COLO668 (cell line): ENCODE measurements at regions not wholly inside any gene's neighbourhood (a gene's known extent, or its start where the extent isn't known, plus 50 kb on each side); places are given as distances from the start of the nearest gene placed in this dataset.

ENCODE experiments used
- DNase-seq: peaks from one replicate; lab custom pipeline; 2025; ENCODE audit not compliant: unreplicated experiment; lab: John Stamatoyannopoulos, UW

DNA sequence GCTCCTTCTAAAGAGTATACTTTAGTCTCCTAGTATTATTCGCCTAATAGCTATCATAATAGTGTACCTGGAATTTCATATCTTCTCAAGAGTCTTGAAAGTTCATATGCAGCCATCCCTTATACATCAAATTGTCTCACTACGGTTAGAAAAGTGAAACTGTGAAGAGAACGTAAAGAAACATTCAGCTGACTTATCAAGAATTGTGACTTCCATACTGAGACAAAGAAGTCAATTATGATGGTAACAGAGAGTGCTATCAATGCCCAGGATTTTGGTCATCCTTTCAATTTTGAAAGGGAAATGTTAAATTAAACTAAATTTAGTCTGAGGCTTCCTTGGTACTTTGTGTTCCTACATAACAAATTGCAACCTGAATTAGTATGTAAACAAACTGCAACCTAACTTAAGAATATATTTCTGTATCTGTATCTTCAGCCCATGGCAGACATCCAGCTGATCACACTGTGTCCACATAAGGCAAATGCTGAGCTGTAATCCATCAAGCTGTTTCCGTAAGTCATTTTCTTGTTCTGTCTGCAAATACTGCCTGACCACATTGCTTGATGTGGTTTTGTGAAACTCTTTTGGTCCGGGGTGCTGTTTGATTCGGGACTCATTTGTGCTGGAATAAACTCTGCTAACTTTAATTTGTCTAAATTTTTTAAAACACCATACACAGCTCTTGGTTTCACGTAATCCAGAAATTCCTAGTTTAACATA lies 469.6 kb downstream of the SI start:
- no peak for DNase-seq

DNA sequence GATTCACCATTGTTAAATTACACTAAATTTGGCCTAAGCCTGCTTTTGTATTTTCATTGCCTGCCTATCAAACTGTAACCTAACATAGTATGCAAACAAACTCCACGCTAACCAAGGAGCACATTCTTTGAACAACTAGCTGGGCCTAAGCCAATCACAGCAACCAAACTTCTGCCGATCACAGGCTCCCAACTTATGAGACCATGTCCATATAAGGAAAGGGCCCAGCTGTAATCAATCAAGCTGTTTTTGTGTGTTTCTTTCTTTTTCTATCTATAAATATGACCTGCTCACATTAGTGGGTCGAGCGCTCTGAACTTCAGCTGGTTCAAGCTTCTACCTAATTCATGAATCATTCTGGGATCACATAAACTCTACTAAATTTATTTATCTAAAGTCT lies 473.6 kb downstream of the SI start:
- DNase-seq, result no peak

DNA sequence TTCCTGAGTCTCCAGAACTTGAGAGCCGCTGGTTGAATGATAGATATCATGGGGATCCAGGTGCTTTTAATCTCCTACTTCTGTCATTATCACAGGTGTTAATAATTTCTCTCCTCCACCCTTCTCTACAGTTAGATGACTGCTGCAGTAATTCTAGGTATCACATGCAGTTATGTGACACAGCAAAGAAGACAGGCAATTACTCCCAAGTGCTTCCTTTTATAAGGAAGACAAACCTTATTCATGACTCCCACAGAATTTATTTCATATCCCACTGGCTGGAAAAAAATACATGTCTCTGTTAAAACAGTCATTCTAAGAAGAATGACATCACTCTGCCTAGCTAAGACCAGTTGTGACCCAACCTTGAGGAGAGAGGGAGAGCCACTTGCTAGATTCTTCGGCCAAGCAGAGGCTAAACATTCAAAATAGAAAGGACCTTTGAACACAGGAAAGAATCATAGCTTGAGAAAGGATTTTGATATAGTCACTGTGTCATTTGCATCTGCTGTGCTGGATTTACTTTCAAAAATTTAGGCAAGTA lies 500.6 kb downstream of the SI start:
- no peak for DNase-seq

DNA sequence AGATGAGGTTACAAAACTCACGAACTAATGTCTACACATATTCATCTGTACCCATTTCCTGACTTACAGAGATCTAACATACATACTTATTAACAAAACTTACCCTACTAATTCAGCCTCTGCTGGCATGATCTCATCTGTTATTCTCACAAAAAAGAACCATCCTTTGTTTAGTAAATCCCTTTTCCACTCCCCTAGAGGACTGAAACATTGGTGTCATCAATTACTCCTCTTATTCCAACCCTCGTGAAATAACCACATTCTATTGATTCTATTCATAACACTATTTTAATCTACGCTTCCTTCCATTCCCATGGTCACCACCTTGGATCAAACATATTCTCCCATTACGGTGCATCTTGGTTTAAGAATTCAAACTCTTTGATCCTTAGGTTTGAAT lies 505.9 kb downstream of the SI start:
- DNase-seq, result no peak

DNA sequence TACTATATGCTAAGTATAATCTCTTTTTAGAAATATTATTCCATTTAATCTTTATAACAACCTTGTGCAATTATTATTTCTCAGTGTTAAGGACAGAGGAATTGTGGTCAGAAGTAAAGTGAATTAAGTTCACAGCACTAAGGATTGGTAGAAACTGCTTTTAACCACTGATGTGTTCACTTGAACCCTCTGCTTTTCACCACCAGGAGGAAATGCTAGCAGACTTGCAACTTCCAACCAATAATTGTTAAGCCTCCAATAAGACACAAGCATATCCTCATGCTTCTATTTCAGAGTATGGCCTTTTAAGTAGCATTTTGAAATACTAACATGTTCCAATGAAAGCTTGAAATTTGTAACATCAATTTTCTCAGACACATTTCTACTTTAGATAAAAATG lies 527.4 kb downstream of the SI start:
- no peak for DNase-seq

DNA sequence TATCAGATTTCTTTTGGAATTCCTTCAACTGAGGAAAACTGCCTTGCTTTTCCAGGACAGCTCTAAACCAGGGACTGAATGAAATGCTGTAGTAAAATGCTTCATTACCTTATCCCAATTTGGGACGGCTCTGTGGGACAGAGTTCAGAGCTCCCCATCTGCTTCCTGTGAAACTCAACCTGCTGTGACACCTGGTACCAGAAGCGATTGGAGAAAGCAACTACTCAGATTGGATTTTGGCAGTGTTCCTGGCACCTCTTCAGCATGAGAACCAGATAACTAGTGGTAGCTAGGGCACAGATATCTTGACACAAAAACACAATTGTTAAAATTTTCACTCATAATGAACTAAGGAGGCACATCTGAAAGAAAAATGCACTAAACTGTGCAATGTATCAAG lies 539.1 kb downstream of the SI start:
- DNase-seq, result no peak

DNA sequence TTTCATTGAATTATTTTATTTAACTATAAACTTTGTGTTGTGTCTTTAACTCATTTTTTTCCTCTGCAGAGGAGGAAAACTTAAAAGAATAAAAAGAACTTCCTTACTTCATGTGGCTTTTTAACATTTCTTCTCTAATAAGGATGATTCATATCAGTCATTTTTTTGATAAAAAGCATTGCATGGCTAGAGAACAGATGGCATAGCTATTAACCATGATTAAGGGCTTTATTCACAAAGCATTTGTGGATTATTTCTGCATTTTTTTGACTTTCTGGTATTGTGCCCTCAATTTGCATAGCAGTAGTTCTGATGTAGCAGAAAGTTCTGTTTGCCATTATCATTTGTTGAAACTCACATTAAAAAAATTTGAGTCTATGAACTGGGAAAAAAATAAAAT lies 540.8 kb downstream of the SI start:
- DNase-seq, result no peak

DNA sequence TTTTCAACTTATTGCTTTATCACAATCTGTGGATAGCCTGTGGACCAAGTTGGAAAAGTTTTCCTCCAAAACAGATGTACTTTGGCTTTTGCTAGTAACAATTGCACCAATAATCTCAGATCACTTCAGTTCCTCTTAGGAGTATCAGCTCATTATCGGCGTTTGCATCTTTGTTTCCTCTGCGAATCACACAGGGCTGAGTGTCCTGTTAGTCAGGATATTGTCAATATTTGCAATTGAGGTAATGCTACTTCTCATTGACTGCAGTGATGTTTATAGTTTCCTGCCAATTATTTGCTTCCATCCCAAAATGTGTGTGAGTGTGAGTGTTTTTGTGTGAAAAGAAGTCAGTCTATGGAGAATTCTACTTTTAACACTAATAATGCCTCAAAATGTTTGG lies 545.0 kb downstream of the SI start:
- DNase-seq, result peak; percentile 12

DNA sequence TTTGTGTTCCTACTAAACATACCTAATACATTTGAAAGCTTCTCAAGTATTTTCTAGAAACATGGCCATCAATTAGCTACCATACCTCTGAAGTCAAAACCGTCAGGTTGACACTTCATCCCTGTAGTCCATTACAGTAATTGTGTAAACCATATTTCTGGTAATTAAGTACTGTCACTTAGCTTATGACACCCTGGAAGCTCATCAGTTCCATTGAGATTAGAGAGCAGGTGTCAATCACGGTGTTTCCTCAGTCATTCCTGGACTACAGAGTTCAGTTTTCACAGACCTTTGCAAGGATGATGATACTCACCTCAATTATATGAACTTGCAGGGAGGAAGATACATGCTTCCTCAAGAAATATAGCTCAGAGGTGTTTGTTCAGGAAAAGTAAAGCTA lies 552.0 kb downstream of the SI start:
- no peak for DNase-seq

DNA sequence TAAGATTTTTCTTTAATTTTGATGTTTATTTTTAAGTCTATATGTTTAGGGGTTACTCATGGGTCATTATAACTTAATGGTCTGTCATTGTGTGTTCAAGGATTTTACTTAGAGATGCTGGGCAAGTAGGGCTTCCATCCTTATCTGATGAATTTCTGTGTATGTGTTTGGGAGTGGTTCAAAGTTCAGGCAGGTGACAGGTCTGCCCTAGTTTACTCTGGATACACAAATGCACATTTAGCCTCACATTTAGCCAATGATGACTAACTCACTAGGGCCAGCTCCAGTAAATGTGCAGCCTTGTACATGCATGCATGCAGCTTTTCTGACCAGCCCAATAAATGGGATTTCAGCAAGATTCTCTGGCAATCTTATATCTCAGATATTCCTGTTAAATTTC lies 554.1 kb downstream of the SI start:
- DNase-seq, result peak; percentile 9

DNA sequence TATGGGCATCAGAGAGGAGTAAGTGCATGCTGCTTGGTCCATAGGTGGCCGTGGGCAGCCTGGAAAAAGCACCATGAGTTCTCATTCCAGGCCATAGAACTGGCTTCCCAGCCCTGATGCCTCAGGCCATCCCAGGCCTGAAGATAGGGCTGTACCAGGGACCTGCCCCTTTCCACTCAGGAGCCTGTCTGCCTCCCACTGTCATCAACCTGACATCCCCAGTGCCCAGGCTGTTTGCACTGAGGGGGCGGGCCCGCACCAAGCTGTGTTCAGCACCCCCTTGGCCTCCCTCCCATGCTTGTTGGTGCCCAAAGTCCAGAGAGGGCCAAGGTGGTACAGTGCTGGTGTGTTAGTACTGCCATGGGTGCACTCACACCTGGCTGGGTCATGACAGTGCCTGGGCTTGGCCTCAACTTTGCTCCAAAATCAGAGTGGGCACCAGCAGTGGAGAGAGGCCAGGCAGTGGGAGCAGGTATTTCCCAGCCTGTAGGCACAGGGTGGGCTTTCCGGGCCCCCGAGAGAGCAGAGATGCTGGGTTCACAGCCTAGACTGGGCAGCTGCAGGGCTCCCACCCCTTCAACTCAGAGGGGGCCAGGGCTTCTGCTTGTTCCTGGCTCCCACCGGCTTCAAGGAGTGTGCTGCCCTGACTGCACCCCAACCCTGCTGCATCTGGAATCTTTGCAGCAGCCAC lies 556.1 kb downstream of the SI start:
- DNase-seq, result no peak

DNA sequence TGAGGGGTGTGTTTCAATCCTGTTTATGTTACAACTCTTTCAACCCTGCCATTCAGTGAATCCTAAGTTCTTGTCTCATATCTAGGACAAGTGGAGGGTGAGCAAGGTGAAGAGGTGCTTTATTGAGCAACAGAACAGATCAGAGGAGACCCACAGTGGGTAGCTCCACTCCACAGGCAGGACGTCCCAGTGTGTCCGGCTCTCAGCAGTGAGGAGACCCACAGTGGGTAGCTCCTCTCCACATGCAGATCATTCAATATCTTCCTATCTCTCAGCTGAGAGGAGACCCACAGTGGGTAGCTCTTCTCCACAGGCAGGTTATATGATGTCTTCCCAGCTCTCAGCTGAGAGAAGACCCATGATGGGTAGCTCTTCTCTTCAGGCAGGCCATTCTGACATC lies 556.7 kb downstream of the SI start:
- DNase-seq, result no peak

DNA sequence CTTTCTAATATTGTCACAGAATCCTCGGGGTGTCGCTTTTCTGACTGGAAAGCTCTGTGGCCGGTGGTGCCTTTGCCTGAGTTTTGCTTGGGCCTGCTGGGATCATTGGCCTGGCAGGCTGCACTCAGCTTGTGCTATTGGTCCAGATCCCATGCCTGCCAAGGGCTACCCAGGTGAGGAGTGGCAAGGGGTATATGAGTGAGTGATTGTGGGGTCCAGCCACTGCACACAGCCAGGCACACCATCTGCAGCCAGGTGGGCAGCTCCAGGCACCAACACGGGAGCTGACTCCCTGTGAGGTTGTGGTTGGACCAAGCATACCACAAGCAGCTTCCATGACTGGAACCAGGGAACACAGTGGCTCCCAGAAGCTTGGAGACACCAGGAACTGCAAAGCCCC lies 557.2 kb downstream of the SI start:
- DNase-seq, result no peak

DNA sequence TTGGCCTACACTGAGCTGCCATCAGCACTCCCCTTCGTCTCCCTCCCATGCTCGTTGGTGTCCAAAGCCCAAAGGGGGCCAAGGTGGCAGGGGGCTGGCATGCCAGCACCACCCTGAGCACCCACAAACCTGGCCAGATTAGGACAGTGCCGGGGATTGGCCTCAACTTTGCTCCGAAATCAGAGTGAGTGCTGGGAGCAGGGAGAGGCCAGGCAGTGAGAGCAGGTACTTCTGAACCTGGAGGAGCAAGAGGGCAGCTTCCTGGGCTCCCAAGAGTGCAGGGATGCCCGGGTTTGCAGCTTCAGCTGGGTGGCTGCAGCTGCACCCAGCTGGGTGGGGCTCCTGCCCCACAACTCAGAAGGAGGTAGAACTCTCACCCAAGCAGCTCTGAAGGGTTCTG lies 563.0 kb downstream of the SI start:
- no peak for DNase-seq

DNA sequence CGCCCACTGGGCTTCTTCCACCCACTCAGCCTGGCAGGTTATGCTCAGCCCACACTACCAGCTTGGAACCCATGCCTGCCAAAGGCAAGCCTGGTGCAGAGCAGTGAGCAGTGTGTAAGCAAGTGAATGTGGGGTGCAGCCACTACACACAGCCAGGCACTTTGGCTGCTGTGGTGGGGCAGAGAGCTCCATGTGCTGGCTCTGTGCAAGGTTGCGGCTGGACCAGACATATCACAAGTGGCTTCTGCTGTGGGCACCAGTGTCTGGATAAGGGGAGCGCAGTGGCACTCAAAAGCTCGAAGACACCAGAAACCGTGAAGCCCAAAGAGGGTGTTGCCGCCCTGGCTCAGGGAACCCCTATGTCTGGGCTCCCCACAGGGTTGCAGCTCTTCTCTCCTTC lies 563.7 kb downstream of the SI start:
- DNase-seq, result no peak

DNA sequence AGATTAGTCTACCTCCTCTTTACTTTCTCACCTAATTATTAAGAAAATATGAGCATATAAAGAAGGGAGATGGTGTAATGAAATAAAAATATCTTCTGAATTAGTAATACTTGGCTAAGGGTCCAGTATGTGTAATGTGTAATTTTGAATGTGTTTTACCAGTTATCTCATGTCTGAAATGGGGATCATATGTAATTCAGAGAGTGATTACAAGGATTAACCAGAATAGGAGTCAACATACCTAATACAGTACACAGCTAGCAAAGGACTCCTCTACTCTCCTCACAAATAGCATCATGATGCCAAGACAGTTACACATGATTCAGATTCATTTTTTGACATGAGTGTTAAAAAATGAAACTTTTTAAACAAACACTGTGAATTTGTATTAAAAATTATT lies 570.4 kb downstream of the SI start:
- no peak for DNase-seq

DNA sequence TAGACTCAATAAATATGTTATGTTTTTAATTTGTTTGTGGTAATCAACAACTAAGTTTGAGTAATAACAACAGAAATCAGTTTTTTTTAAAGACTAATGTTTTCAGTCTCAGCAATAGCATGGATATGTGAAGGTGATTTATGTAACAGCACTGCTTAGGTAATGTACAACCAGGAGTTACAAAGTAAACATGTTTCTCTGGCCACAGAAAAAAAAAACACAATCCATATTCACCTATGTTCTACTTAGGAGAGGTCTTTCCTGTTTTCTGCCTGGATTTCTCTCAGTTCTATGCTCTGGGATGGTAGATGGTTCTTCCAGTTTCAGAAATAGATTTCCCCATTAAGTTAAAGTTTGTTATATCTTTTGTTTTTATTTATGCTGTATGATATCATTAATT lies 579.4 kb downstream of the SI start:
- no peak for DNase-seq

DNA sequence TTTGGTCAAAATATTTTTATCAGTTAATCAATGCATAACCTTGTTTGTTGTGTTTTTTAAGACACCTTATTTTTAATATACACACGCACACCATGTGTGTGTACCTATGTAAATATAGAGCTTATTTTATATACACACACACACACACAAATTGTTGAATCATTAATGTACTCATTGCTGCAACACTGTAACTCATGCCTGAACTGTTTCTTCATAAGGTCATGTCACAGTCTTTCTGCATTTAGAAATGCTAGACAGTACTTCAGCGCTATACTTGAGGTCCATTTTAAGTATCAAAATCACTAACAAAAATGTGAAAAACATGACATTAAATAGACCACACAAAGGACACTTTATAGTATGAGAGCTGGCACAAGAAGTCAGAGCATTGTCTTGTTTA lies 589.4 kb downstream of the SI start:
- no peak for DNase-seq

DNA sequence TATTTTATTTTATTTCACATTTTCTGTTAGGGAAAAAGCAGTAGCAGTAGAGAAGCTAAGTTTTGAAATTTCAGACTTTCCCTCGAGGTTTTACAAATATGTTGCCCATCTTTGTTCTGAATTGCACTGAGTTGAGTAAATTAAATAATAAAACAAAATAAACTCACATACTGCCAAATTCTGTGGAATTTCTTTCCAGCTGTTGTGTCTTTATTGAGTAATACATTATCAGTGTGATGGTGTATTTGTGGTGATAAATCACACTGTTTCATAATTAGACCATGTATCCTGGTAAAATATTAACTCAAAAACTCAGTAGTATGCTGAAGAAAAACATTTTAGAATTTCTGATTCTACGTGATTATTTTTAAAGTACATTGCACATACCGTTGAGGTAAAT lies 592.1 kb downstream of the SI start:
- DNase-seq, result no peak

DNA sequence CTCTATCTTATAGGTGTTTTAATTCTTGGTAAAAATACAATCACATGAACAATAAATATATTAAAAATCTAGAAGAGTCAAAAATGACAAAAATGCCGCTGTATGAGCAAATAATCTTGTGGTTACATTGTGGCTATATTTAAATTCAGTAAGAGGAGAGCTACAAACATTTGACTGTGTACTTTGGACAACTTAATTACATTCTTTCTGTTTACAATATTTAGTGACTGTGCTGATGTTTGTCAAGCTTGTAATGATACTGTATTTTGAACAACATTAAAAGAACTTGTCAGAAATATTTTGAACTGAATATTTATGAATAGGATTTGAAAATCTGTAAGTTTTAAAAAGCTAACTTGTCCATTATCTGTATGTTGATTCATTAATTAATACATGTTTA lies 598.3 kb downstream of the SI start:
- no peak for DNase-seq

DNA sequence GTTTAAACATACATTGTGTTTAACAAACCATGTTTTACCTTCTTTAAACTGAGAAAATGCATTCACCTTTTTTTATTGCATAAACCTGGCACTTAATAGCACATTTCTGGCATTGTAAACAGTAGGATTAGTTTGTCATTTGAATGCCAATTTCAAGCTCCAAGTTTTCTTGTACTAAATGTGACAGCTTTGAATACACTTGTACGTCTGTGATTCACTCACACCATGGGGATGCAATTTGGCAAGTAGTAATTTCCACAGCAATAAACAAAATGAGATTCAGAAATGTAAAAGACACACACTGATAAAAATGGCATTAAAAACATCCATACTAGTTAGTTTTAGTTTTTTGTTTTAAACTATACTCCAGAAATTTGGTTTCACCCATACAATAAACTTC lies 598.9 kb downstream of the SI start:
- DNase-seq, result no peak

DNA sequence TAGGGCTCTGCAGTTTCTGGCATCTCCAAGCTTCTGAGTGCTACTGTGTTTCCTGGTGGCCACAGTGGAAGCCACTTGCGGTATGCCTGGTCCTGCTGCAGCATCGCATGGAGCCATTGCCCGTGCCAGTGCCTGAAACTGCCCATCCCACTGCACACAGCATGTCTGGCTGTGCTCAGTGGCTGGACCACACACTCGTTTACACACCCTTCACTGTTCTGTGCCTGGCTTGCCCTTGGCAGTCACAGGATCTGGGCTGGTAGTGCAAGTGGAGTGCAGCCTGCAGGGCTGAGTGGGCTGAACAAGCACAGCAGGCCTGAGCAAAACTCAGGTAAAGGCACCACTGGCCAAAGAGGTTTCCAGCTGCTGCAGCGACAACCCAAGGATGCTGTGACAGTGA lies 600.0 kb downstream of the SI start:
- DNase-seq, result no peak

DNA sequence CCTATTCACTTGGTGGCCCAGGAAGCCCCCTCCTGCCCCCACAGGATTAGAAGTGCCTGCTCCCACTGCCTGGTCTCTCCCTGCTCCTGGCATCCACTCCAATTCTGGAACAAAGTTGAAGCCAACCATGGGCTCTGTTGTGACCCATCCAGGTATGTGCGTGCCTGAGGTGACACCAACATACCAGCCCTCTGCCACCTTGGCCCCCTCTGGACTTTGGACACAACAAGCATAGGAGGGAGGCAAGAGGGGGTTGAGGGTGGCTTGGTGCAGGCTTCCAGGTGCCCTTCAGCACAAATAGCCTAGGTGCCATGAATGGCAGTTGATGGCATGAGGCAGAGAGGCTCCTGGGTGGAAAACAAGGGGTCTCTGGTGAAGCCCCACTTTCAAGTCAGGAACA lies 600.9 kb downstream of the SI start:
- DNase-seq, result no peak
